ENCODE measurements at regions not wholly inside any gene's neighbourhood (a gene's known extent, or its start where the extent isn't known, plus 50 kb on each side); places are given as distances from the start of the nearest gene placed in this dataset.

DNA sequence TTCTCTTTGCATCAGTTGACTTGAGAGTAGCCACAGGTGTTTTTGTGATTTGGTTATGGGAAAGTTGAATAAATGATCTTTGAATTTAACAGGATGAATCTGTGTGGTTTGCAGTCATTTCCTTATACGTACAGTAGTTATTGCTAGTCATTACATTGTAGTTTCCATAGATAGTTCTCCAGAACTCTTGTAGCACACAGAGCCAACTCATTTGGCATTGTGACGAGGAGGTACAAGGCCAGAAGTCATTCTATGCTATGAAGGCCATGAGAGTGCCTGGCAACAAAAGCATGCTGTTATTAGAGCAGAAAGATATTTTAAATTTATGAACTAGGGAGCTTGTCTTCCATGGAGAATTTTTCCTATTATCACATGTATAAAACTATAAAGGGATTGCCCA lies 973.0 kb upstream of the CHAC2 start (continued):
- TF ChIP-seq, protein P1, sequence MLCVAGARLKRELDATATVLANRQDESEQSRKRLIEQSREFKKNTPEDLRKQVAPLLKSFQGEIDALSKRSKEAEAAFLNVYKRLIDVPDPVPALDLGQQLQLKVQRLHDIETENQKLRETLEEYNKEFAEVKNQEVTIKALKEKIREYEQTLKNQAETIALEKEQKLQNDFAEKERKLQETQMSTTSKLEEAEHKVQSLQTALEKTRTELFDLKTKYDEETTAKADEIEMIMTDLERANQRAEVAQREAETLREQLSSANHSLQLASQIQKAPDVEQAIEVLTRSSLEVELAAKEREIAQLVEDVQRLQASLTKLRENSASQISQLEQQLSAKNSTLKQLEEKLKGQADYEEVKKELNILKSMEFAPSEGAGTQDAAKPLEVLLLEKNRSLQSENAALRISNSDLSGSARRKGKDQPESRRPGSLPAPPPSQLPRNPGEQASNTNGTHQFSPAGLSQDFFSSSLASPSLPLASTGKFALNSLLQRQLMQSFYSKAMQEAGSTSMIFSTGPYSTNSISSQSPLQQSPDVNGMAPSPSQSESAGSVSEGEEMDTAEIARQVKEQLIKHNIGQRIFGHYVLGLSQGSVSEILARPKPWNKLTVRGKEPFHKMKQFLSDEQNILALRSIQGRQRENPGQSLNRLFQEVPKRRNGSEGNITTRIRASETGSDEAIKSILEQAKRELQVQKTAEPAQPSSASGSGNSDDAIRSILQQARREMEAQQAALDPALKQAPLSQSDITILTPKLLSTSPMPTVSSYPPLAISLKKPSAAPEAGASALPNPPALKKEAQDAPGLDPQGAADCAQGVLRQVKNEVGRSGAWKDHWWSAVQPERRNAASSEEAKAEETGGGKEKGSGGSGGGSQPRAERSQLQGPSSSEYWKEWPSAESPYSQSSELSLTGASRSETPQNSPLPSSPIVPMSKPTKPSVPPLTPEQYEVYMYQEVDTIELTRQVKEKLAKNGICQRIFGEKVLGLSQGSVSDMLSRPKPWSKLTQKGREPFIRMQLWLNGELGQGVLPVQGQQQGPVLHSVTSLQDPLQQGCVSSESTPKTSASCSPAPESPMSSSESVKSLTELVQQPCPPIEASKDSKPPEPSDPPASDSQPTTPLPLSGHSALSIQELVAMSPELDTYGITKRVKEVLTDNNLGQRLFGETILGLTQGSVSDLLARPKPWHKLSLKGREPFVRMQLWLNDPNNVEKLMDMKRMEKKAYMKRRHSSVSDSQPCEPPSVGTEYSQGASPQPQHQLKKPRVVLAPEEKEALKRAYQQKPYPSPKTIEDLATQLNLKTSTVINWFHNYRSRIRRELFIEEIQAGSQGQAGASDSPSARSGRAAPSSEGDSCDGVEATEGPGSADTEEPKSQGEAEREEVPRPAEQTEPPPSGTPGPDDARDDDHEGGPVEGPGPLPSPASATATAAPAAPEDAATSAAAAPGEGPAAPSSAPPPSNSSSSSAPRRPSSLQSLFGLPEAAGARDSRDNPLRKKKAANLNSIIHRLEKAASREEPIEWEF (IDR thresholded peaks at IDR 0.05; ENCODE audit: insufficient replicate concordance, low read depth, low read length): no peak
- TF ChIP-seq NFXL1 (IDR thresholded peaks at IDR 0.05; ENCODE audit: borderline replicate concordance): no peak

DNA sequence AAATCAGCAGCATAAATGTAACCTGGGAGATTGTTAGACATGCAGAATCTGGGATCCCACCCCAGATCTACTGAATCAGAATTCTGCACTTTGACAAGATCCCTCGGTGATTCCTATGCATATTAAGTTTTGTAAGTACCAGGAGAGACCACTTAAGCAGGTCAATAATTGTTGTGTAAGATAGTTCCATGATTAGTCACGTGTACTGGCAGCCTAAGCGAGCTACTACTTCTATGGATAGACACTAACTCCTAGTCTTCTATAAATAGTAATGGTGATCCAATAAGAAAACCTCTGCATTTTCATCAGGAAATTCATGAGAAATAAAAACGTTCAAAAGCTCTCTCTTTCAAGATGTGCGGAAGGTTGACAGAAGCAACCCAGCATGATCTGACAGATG lies 988.2 kb upstream of the CHAC2 start:
- CTCF ChIA-PET: no interaction called here
- RAD21 ChIA-PET (ENCODE audit: unreplicated experiment): no interaction called here
- Histone ChIP-seq H3K4me1 (ENCODE audit: control insufficient read depth, insufficient read depth, low read length) (no peaks in the 10 kb centered on the region), H3K9ac (ENCODE audit: control insufficient read depth, insufficient read depth, low read length) (no peak overlapping the region), H3K79me2 (ENCODE audit: control insufficient read depth, insufficient read depth, low read length) (no peaks in the 10 kb centered on the region), H2AFZ (ENCODE audit: control insufficient read depth, low read depth, low read length) (no peak overlapping the region), H3K4me3 (no peak overlapping the region), H4K20me1 (ENCODE audit: control insufficient read depth, insufficient read depth) (no peaks in the 10 kb centered on the region), H3K27ac (ENCODE audit: control insufficient read depth, insufficient read depth) (no peak overlapping the region), H3K9me3 (replicated peaks; ENCODE audit: control insufficient read depth, insufficient read depth, low read length) (no peaks in the 10 kb centered on the region), H3K27me3 (replicated peaks in 1 of 2; ENCODE audit: control insufficient read depth in 2 of 2, insufficient read depth in 2 of 2, low read length in 1 of 2) (no peaks in the 10 kb centered on the region), H3K4me2 (ENCODE audit: control insufficient read depth, insufficient read depth) (no peak overlapping the region), H3K36me3 (ENCODE audit: control insufficient read depth in 2 of 2, insufficient read depth in 2 of 2, low read length in 1 of 2) (no peaks in the 10 kb centered on the region)
- intact Hi-C loops (cut with micrococcal nuclease; ENCODE audit: unreplicated experiment) (no loop called here), in situ Hi-C loops (cut with MboI) (no loop called here)
- SMC1A ChIA-PET (ENCODE audit: uncharacterized antibody, unreplicated experiment): no interaction called here
- ATAC-seq: no peak
- DNase-seq (ENCODE audit: low read depth, low spot score): no peak
- no peak for FAIRE-seq
- POLR2A ChIA-PET: no interaction called here
- 20% methylated on average over 5 of the region's 5 CpGs for WGBS (ENCODE audit: insufficient coverage, insufficient replicate concordance, low lambda C conversion rate, missing lambda C conversion rate)
- BruUV-seq (replicated peaks): no TSS peak
- TF ChIP-seq TCF12 (IDR thresholded peaks at IDR 0.05; ENCODE audit: low read depth, low read length): no peak
- TF ChIP-seq LARP7 (IDR thresholded peaks at IDR 0.05): no peak
- no peak for TF ChIP-seq ZNF207 (IDR thresholded peaks at IDR 0.05; ENCODE audit: borderline replicate concordance)
- no peak for TF ChIP-seq KAT2A (conservative IDR thresholded peaks at IDR 0.05; ENCODE audit: control insufficient read depth, low read depth, low read length)
- TF ChIP-seq SMC3 (IDR thresholded peaks at IDR 0.05; ENCODE audit: borderline replicate concordance, low read length): no peak
- TF ChIP-seq CBX3 (IDR thresholded peaks at IDR 0.05; ENCODE audit: borderline replicate concordance, low read depth): no peak
- TF ChIP-seq BHLHE40 (IDR thresholded peaks at IDR 0.05; ENCODE audit: borderline replicate concordance in 1 of 2, low read depth in 2 of 2, low read length in 1 of 2): no peak
- no peak for TF ChIP-seq EED (IDR thresholded peaks at IDR 0.05; ENCODE audit: low read depth)
- TF ChIP-seq MEF2B (IDR thresholded peaks at IDR 0.05; ENCODE audit: partially characterized antibody, poor library complexity, severe bottlenecking): no peak
- TF ChIP-seq, protein P2, sequence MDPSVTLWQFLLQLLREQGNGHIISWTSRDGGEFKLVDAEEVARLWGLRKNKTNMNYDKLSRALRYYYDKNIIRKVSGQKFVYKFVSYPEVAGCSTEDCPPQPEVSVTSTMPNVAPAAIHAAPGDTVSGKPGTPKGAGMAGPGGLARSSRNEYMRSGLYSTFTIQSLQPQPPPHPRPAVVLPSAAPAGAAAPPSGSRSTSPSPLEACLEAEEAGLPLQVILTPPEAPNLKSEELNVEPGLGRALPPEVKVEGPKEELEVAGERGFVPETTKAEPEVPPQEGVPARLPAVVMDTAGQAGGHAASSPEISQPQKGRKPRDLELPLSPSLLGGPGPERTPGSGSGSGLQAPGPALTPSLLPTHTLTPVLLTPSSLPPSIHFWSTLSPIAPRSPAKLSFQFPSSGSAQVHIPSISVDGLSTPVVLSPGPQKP (IDR thresholded peaks at IDR 0.05; ENCODE audit: low read depth, low read length): no peak
- TF ChIP-seq, protein P3, sequence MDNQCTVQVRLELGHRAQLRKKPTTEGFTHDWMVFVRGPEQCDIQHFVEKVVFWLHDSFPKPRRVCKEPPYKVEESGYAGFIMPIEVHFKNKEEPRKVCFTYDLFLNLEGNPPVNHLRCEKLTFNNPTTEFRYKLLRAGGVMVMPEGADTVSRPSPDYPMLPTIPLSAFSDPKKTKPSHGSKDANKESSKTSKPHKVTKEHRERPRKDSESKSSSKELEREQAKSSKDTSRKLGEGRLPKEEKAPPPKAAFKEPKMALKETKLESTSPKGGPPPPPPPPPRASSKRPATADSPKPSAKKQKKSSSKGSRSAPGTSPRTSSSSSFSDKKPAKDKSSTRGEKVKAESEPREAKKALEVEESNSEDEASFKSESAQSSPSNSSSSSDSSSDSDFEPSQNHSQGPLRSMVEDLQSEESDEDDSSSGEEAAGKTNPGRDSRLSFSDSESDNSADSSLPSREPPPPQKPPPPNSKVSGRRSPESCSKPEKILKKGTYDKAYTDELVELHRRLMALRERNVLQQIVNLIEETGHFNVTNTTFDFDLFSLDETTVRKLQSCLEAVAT (IDR thresholded peaks at IDR 0.05): no peak
